Activated T-cell treated with anti-CD3 and anti-CD28 coated beads, Interleukin-2, amount 50 U/mL, for 72 hours (primary cell): ENCODE measurements at regions not wholly inside any gene's neighbourhood (a gene's known extent, or its start where the extent isn't known, plus 50 kb on each side); places are given as distances from the start of the nearest gene placed in this dataset.

Source experiments
- ATAC-seq, 2 donors: fragments of 150-1000 bp; cut with Tn5 transposase; replicated peaks in 1 of 2; 2 replicates each; pipeline ENCODE4 v1.10.0; 2021; ENCODE audit warnings: moderate library complexity in 2 of 2, mild to moderate bottlenecking in 1 of 2
- DNase-seq, 2 donors: peaks; one replicate each; pipeline ENCODE4 v3.0.0; 2021 to 2022; ENCODE audit warnings: mixed read lengths in 1 of 2
- H3K27ac Mint-ChIP-seq: one replicate; pipeline ENCODE4 v1.8.0; 2022; ENCODE audit warnings: mild to moderate bottlenecking, moderate library complexity, mixed read lengths
- H3K27me3 Mint-ChIP-seq: one replicate; pipeline ENCODE4 v1.8.0; 2022; ENCODE audit warnings: low read depth, mixed read lengths
- H3K36me3 Mint-ChIP-seq, 2 donors: one replicate each; pipeline ENCODE4 v1.8.0; 2022; ENCODE audit warnings: mixed read lengths in 2 of 2, mild to moderate bottlenecking in 1 of 2; ENCODE audit not compliant: insufficient read depth in 2 of 2
- H3K4me1 Mint-ChIP-seq: one replicate; pipeline ENCODE4 v1.8.0; 2022; ENCODE audit warnings: low read depth, mixed read lengths
- H3K4me3 Mint-ChIP-seq, 2 donors: one replicate each; pipeline ENCODE4 v1.8.0; 2022; ENCODE audit warnings: mild to moderate bottlenecking in 2 of 2, mixed read lengths in 2 of 2, moderate library complexity in 2 of 2
- H3K9me3 Mint-ChIP-seq, 2 donors: one replicate each; pipeline ENCODE4 v1.8.0; 2022; ENCODE audit warnings: mixed read lengths in 2 of 2

DNA sequence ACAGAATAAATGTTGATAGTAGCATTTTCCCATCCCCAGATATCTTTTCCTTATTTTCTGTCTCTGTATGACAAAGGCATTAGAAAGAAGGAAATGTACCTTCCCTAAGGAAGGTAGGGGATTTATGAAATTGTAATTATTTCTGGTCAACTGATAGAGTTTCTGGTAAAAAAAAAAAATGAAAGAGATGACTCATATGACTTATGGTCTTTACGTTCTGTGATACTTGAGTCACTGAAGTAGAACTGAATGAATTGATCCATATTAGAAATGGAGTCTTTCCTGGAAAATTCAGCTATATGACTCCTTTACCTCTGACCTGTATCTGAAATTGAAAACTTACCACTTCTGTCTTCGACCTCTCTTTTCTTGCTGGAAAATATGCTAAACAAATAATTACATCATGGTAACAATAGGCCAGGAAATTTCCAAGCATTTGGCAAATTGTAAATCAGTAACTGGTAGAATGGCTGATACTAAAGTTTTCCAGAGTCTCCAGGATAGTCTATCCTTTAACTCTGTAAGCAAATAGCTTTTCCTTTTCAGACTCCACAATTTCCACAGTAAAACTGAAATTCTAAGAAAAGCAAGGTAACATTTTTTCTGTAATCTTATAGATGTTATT lies 364.3 kb upstream of the PTBP2 start:
- H3K27ac Mint-ChIP-seq = no peak overlapping the region
- no peak for ATAC-seq

GRCh38 chr1:96358057-96358456 lies 363.5 kb upstream of the PTBP2 start:
- peaks cover 2 to 12% of the 10 kb centered on the region in 2 donors for H3K9me3 Mint-ChIP-seq
- no peak for ATAC-seq
- H3K27ac Mint-ChIP-seq = no peak overlapping the region
- no peak overlapping the region for H3K4me3 Mint-ChIP-seq
- H3K4me1 Mint-ChIP-seq = peaks cover 13% of the 10 kb centered on the region
- DNase-seq = no peak
- peaks cover 25% of the 10 kb centered on the region for H3K27me3 Mint-ChIP-seq
- peaks cover 0 to 3% of the 10 kb centered on the region in 2 donors for H3K36me3 Mint-ChIP-seq

More for the DNA sequence above, 364.3 kb upstream of the PTBP2 start:
- Mint-ChIP-seq H3K36me3 (peaks cover 0 to 3% of the 10 kb centered on the region in 2 donors), H3K9me3 (peaks cover 2 to 12% of the 10 kb centered on the region in 2 donors), H3K4me3 (no peak overlapping the region), H3K27me3 (peaks cover 25% of the 10 kb centered on the region), H3K4me1 (peaks cover 5% of the 10 kb centered on the region)
- DNase-seq = no peak

DNA sequence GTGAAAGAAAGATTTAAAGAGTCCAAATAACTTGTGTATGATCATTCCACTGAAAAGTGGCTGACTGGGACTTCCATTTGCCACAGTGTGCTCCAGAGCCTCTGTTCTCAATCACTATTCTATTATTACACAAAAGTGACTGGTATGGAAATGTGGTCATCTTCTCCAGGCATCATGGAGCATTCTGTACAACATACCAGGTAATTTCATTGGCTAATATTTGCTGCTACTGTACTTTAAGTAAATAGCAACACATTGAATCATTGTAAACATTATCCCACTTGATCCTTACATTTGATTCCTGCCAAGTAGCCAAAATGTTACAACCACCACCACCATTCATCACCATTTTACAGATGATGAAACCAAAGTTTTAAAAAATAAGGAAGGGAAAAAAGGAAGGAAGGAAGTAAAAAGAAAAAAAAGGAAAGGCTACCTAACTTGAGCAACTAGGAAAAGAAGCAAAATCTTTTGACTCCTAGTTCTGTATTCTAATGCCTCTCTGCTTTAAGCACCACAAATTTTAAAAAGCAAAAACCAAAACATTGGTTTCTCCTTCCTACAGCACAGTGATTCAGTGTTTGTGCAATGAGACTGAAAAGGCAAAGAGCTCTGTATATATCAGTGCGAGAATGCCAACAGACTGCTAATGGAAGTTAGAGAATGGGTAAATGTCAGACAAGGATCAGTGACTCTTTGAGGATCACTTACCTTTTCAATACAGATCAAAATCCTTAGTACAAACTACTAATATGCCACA lies 361.4 kb upstream of the PTBP2 start:
- ATAC-seq (no peak), DNase-seq (no peak)
- Mint-ChIP-seq H3K4me1 (peaks cover 17% of the 10 kb centered on the region), H3K27me3 (peaks cover 13% of the 10 kb centered on the region), H3K36me3 (peaks cover 0 to 3% of the 10 kb centered on the region in 2 donors), H3K27ac (no peak overlapping the region), H3K4me3 (no peak overlapping the region), H3K9me3 (peaks cover 2 to 10% of the 10 kb centered on the region in 2 donors)

- H3K9me3 Mint-ChIP-seq = peaks cover 2 to 10% of the 10 kb centered on the region in 2 donors
- DNase-seq = no peak
- H3K36me3 Mint-ChIP-seq = peaks cover 0 to 3% of the 10 kb centered on the region in 2 donors
- H3K27ac Mint-ChIP-seq = no peak overlapping the region
- H3K4me1 Mint-ChIP-seq = peaks cover 17% of the 10 kb centered on the region
- peaks cover 13% of the 10 kb centered on the region for H3K27me3 Mint-ChIP-seq
- no peak overlapping the region for H3K4me3 Mint-ChIP-seq
- no peak for ATAC-seq
Measured at GRCh38 chr1:96361271-96361856, 360.2 kb upstream of the PTBP2 start.

GRCh38 chr1:96361961-96362360 lies 359.6 kb upstream of the PTBP2 start:
- Mint-ChIP-seq H3K36me3 (peaks cover 0 to 3% of the 10 kb centered on the region in 2 donors), H3K27ac (no peak overlapping the region), H3K4me1 (peaks cover 17% of the 10 kb centered on the region), H3K27me3 (peaks cover 13% of the 10 kb centered on the region), H3K4me3 (no peak overlapping the region), H3K9me3 (peaks cover 2 to 10% of the 10 kb centered on the region in 2 donors)
- ATAC-seq (no peak), DNase-seq (no peak)

GRCh38 chr1:96362623-96363022 lies 359.0 kb upstream of the PTBP2 start:
- Mint-ChIP-seq H3K9me3 (peaks cover 2 to 10% of the 10 kb centered on the region in 2 donors), H3K4me1 (peaks cover 17% of the 10 kb centered on the region), H3K4me3 (no peak overlapping the region), H3K36me3 (peaks cover 0 to 3% of the 10 kb centered on the region in 2 donors), H3K27me3 (peaks cover 13% of the 10 kb centered on the region), H3K27ac (no peak overlapping the region)
- ATAC-seq = peak; percentile 100
- DNase-seq = peak; percentile 4 to 14

DNA sequence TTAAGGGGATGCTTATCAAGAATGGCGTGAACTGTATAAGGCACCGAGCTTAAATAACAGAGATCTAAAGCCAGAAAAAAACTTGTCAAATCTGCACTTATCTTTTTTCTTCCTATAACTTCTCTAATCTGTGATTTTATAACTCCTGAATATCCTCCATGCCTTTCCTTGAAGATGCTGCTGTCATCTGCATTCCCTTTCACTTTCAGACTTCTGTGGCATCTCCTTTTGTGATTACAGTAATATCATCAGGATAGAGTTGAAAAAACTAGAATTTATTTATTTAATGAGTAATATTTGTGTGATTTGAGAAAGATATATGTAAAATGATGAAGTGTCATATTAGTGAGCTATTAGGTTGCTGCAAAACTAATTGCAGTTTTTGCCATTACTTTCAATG lies 357.8 kb upstream of the PTBP2 start:
- peaks cover 0 to 3% of the 10 kb centered on the region in 2 donors for H3K36me3 Mint-ChIP-seq
- peaks cover 13% of the 10 kb centered on the region for H3K27me3 Mint-ChIP-seq
- peaks cover 2 to 10% of the 10 kb centered on the region in 2 donors for H3K9me3 Mint-ChIP-seq
- DNase-seq = no peak
- ATAC-seq = no peak
- no peak overlapping the region for H3K27ac Mint-ChIP-seq
- H3K4me3 Mint-ChIP-seq = no peak overlapping the region
- peaks cover 17% of the 10 kb centered on the region for H3K4me1 Mint-ChIP-seq

DNA sequence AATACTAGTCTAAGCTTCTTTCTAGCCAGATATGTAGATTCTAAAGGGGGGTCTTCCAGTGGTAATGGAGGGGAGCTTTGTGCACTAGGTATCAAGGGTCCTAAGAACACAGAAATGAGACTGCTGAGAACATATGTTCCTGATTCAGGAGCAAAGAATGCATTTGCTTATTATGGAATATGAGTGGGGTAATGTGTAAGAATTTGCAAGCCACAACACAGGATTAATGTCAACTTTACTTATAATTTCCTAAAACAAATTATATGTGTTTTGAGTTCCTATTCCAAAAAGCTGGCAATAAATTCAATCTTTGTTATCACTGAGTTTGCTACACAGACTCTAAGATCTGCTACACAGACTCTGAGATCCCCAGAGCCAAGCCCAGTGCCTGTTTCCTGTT lies 357.0 kb upstream of the PTBP2 start:
- no peak overlapping the region for H3K4me3 Mint-ChIP-seq
- peaks cover 0 to 3% of the 10 kb centered on the region in 2 donors for H3K36me3 Mint-ChIP-seq
- H3K9me3 Mint-ChIP-seq = peaks cover 2 to 10% of the 10 kb centered on the region in 2 donors
- no peak overlapping the region for H3K27ac Mint-ChIP-seq
- DNase-seq = no peak
- H3K4me1 Mint-ChIP-seq = peaks cover 17% of the 10 kb centered on the region
- ATAC-seq = no peak
- H3K27me3 Mint-ChIP-seq = peaks cover 13% of the 10 kb centered on the region

- DNase-seq (no peak), ATAC-seq (no peak)
- Mint-ChIP-seq H3K36me3 (peaks cover 0 to 3% of the 10 kb centered on the region in 2 donors), H3K4me1 (peaks cover 17% of the 10 kb centered on the region), H3K27ac (no peak overlapping the region), H3K4me3 (no peak overlapping the region), H3K27me3 (peaks cover 13% of the 10 kb centered on the region), H3K9me3 (peaks cover 2 to 10% of the 10 kb centered on the region in 2 donors)
Measured at GRCh38 chr1:96365076-96365475, 356.5 kb upstream of the PTBP2 start.

DNA sequence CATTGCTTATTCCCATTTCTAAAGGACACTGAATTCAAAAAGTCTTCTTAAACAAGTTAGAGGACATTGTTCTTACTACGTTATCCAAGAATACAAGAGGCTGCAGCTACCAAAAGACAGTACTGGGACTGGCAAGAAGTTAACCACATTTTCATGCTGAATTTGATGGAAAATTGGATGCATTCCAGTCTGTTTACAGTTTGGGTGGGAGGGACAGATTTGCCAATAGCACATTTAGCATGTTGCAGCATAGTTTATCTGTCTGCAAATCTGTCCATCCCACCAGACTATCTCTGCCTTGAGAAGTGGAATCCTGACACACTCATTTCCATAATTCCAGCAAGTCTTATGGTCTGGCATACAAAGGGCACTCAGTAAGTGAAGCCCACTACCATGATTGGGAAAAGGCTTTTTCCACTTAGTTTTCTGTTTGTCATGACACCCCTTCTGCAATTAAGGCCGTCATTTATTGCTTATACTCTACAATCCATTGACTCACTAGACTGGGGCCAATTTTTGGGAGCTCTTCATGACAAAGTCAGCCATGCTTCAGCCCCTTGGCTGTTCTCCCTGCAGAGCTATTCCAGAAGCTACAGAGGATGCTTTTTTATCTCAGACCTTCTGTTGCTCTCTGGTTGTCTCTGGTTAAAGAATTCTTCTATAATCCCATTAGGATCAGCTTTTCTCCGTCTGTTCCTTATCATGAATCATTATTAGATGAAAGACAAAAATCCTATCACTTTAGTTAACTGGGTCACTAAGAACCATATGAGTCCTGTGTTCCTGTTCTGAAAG lies 355.8 kb upstream of the PTBP2 start:
- H3K36me3 Mint-ChIP-seq = peaks cover 0 to 3% of the 10 kb centered on the region in 2 donors
- no peak for ATAC-seq
- H3K9me3 Mint-ChIP-seq = peaks cover 2 to 10% of the 10 kb centered on the region in 2 donors
- H3K27me3 Mint-ChIP-seq = peaks cover 13% of the 10 kb centered on the region
- no peak overlapping the region for H3K27ac Mint-ChIP-seq
- H3K4me3 Mint-ChIP-seq = no peak overlapping the region
- peaks cover 17% of the 10 kb centered on the region for H3K4me1 Mint-ChIP-seq
- no peak for DNase-seq

GRCh38 chr1:96366516-96366915 lies 355.1 kb upstream of the PTBP2 start:
- no peak for DNase-seq
- Mint-ChIP-seq H3K36me3 (no peaks in the 10 kb centered on the region), H3K4me3 (no peak overlapping the region), H3K27me3 (peaks cover 5% of the 10 kb centered on the region), H3K9me3 (peaks cover 2 to 5% of the 10 kb centered on the region in 2 donors), H3K27ac (no peak overlapping the region), H3K4me1 (peaks cover 17% of the 10 kb centered on the region)
- no peak for ATAC-seq

DNA sequence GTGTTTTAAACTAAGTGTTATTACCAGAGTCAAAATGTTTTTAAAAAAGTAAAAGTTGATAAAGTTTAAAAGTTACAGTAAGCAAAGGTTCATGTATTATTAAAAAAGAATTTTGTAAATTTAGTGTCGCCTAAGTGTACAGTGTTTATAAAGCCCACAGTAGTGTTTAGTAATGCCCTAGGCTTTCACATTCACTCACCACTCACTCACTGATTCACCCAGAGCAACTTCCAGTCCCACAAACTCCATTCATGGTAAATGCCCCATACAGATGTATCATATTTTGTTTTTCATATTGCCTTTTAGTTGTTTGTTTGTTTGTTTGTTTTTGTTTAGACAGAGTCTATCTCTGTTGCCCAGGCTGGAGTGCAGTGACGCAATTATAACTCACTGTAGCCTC lies 353.8 kb upstream of the PTBP2 start:
- H3K36me3 Mint-ChIP-seq = no peaks in the 10 kb centered on the region
- peaks cover 6% of the 10 kb centered on the region for H3K4me1 Mint-ChIP-seq
- no peak overlapping the region for H3K4me3 Mint-ChIP-seq
- DNase-seq = no peak
- no peak for ATAC-seq
- H3K9me3 Mint-ChIP-seq = peaks cover 2 to 3% of the 10 kb centered on the region in 2 donors
- no peak overlapping the region for H3K27ac Mint-ChIP-seq
- no peaks in the 10 kb centered on the region for H3K27me3 Mint-ChIP-seq

DNA sequence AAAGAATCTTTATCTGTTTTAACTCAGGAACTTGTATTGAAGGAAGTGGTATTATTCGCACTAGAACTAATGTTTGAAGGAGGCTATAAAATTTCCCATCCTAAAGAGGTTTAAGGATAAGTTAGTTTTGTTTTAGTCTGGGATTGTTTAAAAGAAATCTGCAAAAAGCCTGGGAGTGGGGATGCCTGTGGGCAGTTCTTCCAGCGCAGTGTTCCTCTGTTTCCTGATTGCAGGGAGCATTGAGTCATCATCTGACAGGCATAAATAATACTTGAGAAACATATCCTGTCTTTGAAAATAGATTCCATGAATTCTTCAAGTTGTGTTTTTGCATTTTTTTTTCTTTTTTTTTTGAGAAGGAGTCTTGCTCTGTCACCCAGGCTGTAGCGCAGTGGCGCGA lies 350.8 kb upstream of the PTBP2 start:
- Mint-ChIP-seq H3K27ac (no peak overlapping the region), H3K4me1 (no peaks in the 10 kb centered on the region), H3K9me3 (peaks cover 0 to 2% of the 10 kb centered on the region in 2 donors), H3K36me3 (no peaks in the 10 kb centered on the region), H3K4me3 (no peak overlapping the region), H3K27me3 (no peaks in the 10 kb centered on the region)
- no peak for DNase-seq
- ATAC-seq = no peak
